ENCODE measurements at regions not wholly inside any gene's neighbourhood (a gene's known extent, or its start where the extent isn't known, plus 50 kb on each side); places are given as distances from the start of the nearest gene placed in this dataset.

DNA sequence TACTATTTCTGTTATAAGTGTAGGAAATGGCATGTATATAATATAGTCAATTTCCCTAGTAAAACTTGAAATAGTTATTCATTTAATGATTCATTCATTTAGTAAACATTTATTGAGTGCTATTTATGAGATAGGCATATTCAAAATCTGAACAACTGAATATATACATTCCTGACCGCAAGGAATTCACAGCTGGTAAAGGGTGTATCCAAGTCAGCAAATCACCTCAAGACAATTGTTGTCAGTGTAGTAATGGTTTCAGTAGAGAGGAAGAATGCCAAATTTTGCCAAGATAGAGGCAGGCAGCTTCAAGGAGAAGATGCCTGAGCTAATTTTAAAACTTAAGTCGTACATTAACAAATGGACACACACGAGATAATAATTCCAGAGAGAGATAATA lies 89.8 kb upstream of the CHST9 start:
- no peaks in the 10 kb centered on the region for H3K79me2 ChIP-seq (ENCODE audit: insufficient read depth, low read length)
- no peak overlapping the region for H3K27ac ChIP-seq (ENCODE audit: low read depth, low read length)
- no peaks in the 10 kb centered on the region for H4K20me1 ChIP-seq (ENCODE audit: insufficient read depth, low read length)
- H2AFZ ChIP-seq (ENCODE audit: low read depth, low read length) = no peak overlapping the region
- no peak overlapping the region for H3K27ac Mint-ChIP-seq (ENCODE audit: unreplicated experiment)
- peaks cover 3% of the 10 kb centered on the region for H3K9me3 Mint-ChIP-seq (ENCODE audit: unreplicated experiment)
- H3K4me1 Mint-ChIP-seq (ENCODE audit: low read depth, unreplicated experiment) = no peaks in the 10 kb centered on the region
- H3K27me3 Mint-ChIP-seq (ENCODE audit: low read depth, unreplicated experiment) = no peaks in the 10 kb centered on the region
- no peaks in the 10 kb centered on the region for H3K36me3 ChIP-seq (ENCODE audit: insufficient read depth, low read length)
- DNase-seq (ENCODE audit: low read depth) (no peak), FAIRE-seq (no peak)
- H3K9ac ChIP-seq (ENCODE audit: low read length) = no peak overlapping the region
- H3K27me3 ChIP-seq (ENCODE audit: insufficient read depth, low read length) = no peaks in the 10 kb centered on the region
- no peaks in the 10 kb centered on the region for H3K36me3 Mint-ChIP-seq (ENCODE audit: low read depth, unreplicated experiment)
- no peak overlapping the region for H3K4me2 ChIP-seq (ENCODE audit: low read length)
- TF ChIP-seq, protein P1, sequence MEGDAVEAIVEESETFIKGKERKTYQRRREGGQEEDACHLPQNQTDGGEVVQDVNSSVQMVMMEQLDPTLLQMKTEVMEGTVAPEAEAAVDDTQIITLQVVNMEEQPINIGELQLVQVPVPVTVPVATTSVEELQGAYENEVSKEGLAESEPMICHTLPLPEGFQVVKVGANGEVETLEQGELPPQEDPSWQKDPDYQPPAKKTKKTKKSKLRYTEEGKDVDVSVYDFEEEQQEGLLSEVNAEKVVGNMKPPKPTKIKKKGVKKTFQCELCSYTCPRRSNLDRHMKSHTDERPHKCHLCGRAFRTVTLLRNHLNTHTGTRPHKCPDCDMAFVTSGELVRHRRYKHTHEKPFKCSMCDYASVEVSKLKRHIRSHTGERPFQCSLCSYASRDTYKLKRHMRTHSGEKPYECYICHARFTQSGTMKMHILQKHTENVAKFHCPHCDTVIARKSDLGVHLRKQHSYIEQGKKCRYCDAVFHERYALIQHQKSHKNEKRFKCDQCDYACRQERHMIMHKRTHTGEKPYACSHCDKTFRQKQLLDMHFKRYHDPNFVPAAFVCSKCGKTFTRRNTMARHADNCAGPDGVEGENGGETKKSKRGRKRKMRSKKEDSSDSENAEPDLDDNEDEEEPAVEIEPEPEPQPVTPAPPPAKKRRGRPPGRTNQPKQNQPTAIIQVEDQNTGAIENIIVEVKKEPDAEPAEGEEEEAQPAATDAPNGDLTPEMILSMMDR (IDR thresholded peaks at IDR 0.05; ENCODE audit: insufficient read depth, low read depth, low read length) = no peak
- TF ChIP-seq EZH2 (IDR thresholded peaks at IDR 0.05; ENCODE audit: insufficient read depth, low read length) = no peak
- H3K9me3 ChIP-seq (ENCODE audit: insufficient read depth, low read depth, low read length) = no peaks in the 10 kb centered on the region
- no peaks in the 10 kb centered on the region for H3K4me1 ChIP-seq (ENCODE audit: insufficient read depth, low read length)
- H3K4me3 Mint-ChIP-seq (ENCODE audit: unreplicated experiment) = no peak overlapping the region
- no peak overlapping the region for H3K4me3 ChIP-seq (ENCODE audit: insufficient read depth, low read depth, low read length)

GRCh38 chr18:27270508-27270907 lies 85.4 kb upstream of the CHST9 start:
- no peak overlapping the region for H2AFZ ChIP-seq (ENCODE audit: low read depth, low read length)
- no peaks in the 10 kb centered on the region for H3K79me2 ChIP-seq (ENCODE audit: insufficient read depth, low read length)
- Mint-ChIP-seq H3K9me3 (ENCODE audit: unreplicated experiment) (peaks cover 3% of the 10 kb centered on the region), H3K27ac (ENCODE audit: unreplicated experiment) (no peak overlapping the region), H3K36me3 (ENCODE audit: low read depth, unreplicated experiment) (no peaks in the 10 kb centered on the region), H3K4me3 (ENCODE audit: unreplicated experiment) (no peak overlapping the region), H3K27me3 (ENCODE audit: low read depth, unreplicated experiment) (no peaks in the 10 kb centered on the region), H3K4me1 (ENCODE audit: low read depth, unreplicated experiment) (no peaks in the 10 kb centered on the region)
- H3K9me3 ChIP-seq (ENCODE audit: insufficient read depth, low read depth, low read length) = no peaks in the 10 kb centered on the region
- no peaks in the 10 kb centered on the region for H3K4me1 ChIP-seq (ENCODE audit: insufficient read depth, low read length)
- no peaks in the 10 kb centered on the region for H3K27me3 ChIP-seq (ENCODE audit: insufficient read depth, low read length)
- no peaks in the 10 kb centered on the region for H3K36me3 ChIP-seq (ENCODE audit: insufficient read depth, low read length)
- FAIRE-seq (no peak), DNase-seq (ENCODE audit: low read depth) (no peak)
- H3K4me3 ChIP-seq (ENCODE audit: insufficient read depth, low read depth, low read length) = no peak overlapping the region
- TF ChIP-seq, protein P1 (IDR thresholded peaks at IDR 0.05; ENCODE audit: insufficient read depth, low read depth, low read length) = no peak
- no peak for TF ChIP-seq EZH2 (IDR thresholded peaks at IDR 0.05; ENCODE audit: insufficient read depth, low read length)
- H3K27ac ChIP-seq (ENCODE audit: low read depth, low read length) = no peak overlapping the region
- H3K9ac ChIP-seq (ENCODE audit: low read length) = no peak overlapping the region
- H3K4me2 ChIP-seq (ENCODE audit: low read length) = no peak overlapping the region
- no peaks in the 10 kb centered on the region for H4K20me1 ChIP-seq (ENCODE audit: insufficient read depth, low read length)

GRCh38 chr18:27263369-27263768 lies 78.3 kb upstream of the CHST9 start:
- Mint-ChIP-seq H3K27ac (ENCODE audit: unreplicated experiment) (no peak overlapping the region), H3K9me3 (ENCODE audit: unreplicated experiment) (peaks cover 9% of the 10 kb centered on the region), H3K4me1 (ENCODE audit: low read depth, unreplicated experiment) (no peaks in the 10 kb centered on the region), H3K27me3 (ENCODE audit: low read depth, unreplicated experiment) (no peaks in the 10 kb centered on the region), H3K4me3 (ENCODE audit: unreplicated experiment) (no peak overlapping the region), H3K36me3 (ENCODE audit: low read depth, unreplicated experiment) (no peaks in the 10 kb centered on the region)
- no peak overlapping the region for H3K4me3 ChIP-seq (ENCODE audit: insufficient read depth, low read depth, low read length)
- no peak overlapping the region for H3K4me2 ChIP-seq (ENCODE audit: low read length)
- H2AFZ ChIP-seq (ENCODE audit: low read depth, low read length) = no peak overlapping the region
- H3K27ac ChIP-seq (ENCODE audit: low read depth, low read length) = no peak overlapping the region
- H3K9me3 ChIP-seq (ENCODE audit: insufficient read depth, low read depth, low read length) = no peaks in the 10 kb centered on the region
- H4K20me1 ChIP-seq (ENCODE audit: insufficient read depth, low read length) = no peaks in the 10 kb centered on the region
- no peaks in the 10 kb centered on the region for H3K36me3 ChIP-seq (ENCODE audit: insufficient read depth, low read length)
- no peak for TF ChIP-seq EZH2 (IDR thresholded peaks at IDR 0.05; ENCODE audit: insufficient read depth, low read length)
- H3K9ac ChIP-seq (ENCODE audit: low read length) = no peak overlapping the region
- DNase-seq (ENCODE audit: low read depth) (no peak), FAIRE-seq (no peak)
- no peaks in the 10 kb centered on the region for H3K79me2 ChIP-seq (ENCODE audit: insufficient read depth, low read length)
- H3K4me1 ChIP-seq (ENCODE audit: insufficient read depth, low read length) = no peaks in the 10 kb centered on the region
- H3K27me3 ChIP-seq (ENCODE audit: insufficient read depth, low read length) = no peaks in the 10 kb centered on the region

Measured in astrocyte (in vitro differentiated cells and primary cell).